ENCODE measurements at regions not wholly inside any gene's neighbourhood (a gene's known extent, or its start where the extent isn't known, plus 50 kb on each side); places are given as distances from the start of the nearest gene placed in this dataset.

DNA sequence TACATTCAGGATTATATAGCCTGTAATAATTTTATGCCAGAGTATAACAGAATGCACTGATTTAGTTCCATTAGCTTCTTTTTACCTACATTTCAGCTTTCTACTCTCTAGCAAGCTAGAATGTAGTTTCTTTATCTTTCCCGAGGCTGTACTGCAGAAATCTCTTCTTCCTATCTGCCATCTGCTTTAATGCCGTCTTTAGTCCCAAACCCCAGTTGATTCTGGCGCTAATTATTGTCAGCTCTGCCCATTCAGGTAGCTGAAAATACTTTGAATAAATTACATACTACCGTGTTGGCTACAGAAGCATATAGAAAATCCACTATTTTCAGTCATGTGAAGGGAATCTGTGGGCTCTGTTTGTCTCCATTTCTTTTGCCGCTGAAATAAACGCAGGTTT is 706.7 kb downstream of the NTRK3 start (continued):
- TF ChIP-seq RFXAP (CRISPR knock-in tag; IDR thresholded peaks at IDR 0.05; ENCODE audit: borderline replicate concordance) (no peak), CBX1 (IDR thresholded peaks at IDR 0.05; ENCODE audit: low read depth) (no peak)
- TF ChIP-seq, protein P1, sequence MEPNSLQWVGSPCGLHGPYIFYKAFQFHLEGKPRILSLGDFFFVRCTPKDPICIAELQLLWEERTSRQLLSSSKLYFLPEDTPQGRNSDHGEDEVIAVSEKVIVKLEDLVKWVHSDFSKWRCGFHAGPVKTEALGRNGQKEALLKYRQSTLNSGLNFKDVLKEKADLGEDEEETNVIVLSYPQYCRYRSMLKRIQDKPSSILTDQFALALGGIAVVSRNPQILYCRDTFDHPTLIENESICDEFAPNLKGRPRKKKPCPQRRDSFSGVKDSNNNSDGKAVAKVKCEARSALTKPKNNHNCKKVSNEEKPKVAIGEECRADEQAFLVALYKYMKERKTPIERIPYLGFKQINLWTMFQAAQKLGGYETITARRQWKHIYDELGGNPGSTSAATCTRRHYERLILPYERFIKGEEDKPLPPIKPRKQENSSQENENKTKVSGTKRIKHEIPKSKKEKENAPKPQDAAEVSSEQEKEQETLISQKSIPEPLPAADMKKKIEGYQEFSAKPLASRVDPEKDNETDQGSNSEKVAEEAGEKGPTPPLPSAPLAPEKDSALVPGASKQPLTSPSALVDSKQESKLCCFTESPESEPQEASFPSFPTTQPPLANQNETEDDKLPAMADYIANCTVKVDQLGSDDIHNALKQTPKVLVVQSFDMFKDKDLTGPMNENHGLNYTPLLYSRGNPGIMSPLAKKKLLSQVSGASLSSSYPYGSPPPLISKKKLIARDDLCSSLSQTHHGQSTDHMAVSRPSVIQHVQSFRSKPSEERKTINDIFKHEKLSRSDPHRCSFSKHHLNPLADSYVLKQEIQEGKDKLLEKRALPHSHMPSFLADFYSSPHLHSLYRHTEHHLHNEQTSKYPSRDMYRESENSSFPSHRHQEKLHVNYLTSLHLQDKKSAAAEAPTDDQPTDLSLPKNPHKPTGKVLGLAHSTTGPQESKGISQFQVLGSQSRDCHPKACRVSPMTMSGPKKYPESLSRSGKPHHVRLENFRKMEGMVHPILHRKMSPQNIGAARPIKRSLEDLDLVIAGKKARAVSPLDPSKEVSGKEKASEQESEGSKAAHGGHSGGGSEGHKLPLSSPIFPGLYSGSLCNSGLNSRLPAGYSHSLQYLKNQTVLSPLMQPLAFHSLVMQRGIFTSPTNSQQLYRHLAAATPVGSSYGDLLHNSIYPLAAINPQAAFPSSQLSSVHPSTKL (CRISPR knock-in tag; IDR thresholded peaks at IDR 0.05) = no peak
- TF ChIP-seq, protein P2, sequence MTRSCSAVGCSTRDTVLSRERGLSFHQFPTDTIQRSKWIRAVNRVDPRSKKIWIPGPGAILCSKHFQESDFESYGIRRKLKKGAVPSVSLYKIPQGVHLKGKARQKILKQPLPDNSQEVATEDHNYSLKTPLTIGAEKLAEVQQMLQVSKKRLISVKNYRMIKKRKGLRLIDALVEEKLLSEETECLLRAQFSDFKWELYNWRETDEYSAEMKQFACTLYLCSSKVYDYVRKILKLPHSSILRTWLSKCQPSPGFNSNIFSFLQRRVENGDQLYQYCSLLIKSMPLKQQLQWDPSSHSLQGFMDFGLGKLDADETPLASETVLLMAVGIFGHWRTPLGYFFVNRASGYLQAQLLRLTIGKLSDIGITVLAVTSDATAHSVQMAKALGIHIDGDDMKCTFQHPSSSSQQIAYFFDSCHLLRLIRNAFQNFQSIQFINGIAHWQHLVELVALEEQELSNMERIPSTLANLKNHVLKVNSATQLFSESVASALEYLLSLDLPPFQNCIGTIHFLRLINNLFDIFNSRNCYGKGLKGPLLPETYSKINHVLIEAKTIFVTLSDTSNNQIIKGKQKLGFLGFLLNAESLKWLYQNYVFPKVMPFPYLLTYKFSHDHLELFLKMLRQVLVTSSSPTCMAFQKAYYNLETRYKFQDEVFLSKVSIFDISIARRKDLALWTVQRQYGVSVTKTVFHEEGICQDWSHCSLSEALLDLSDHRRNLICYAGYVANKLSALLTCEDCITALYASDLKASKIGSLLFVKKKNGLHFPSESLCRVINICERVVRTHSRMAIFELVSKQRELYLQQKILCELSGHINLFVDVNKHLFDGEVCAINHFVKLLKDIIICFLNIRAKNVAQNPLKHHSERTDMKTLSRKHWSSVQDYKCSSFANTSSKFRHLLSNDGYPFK (CRISPR knock-in tag; IDR thresholded peaks at IDR 0.05; ENCODE audit: borderline replicate concordance) = no peak
- TF ChIP-seq, protein P3, sequence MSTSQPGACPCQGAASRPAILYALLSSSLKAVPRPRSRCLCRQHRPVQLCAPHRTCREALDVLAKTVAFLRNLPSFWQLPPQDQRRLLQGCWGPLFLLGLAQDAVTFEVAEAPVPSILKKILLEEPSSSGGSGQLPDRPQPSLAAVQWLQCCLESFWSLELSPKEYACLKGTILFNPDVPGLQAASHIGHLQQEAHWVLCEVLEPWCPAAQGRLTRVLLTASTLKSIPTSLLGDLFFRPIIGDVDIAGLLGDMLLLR (CRISPR knock-in tag; IDR thresholded peaks at IDR 0.05) = no peak

DNA sequence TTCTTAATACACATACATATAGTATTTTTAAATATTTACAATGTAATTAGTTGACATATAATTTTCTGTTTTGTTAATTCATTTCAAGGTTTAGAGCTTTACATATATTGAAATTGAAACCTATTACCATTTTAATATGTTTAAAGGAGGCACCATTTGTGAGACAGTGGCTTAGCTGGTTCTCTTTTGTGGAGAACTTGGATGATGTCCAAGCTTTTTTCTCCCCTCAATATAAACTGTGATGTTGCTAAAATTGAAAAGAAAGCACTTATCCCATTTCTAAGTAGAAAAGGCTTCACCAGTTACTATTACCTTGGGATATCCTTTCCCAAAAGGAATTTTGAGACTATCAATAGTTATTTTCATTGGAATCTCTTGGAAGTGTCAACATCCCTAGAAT is 707.2 kb downstream of the NTRK3 start:
- ATAC-seq = no peak
- CTCF ChIA-PET (ENCODE audit: low intra/inter-chr PET ratio, low total read pairs) = no interaction called here
- no TSS peak for BruUV-seq (replicated peaks)
- H3K9ac ChIP-seq (ENCODE audit: insufficient read depth, low read depth, low read length) = no peak overlapping the region
- no peaks in the 10 kb centered on the region for H4K20me1 ChIP-seq (ENCODE audit: insufficient read depth, low read length)
- no peaks in the 10 kb centered on the region for H3K4me1 ChIP-seq (ENCODE audit: insufficient read depth, low read length)
- no peak for DNase-seq (ENCODE audit: low spot score)
- H3K36me3 ChIP-seq (replicated peaks in 1 of 2; ENCODE audit: control insufficient read depth in 1 of 2, insufficient read depth in 2 of 2, low read length in 2 of 2) = no peaks in the 10 kb centered on the region
- no peak for FAIRE-seq
- no peak overlapping the region for H3K4me2 ChIP-seq (ENCODE audit: low read depth, low read length)
- H3K27me3 ChIP-seq (ENCODE audit: control insufficient read depth in 1 of 2, insufficient read depth in 2 of 2, low read length in 2 of 2) = no peaks in the 10 kb centered on the region
- peaks cover 83% of the 10 kb centered on the region for H3K9me3 ChIP-seq (ENCODE audit: low read length)
- in situ Hi-C loops (cut with HindIII; ENCODE audit: extremely low pct_ligation_motif_present, low pct_unique_long_range_greater_than_20kb) = no loop called here
- H3K27ac ChIP-seq (ENCODE audit: extremely low read length, insufficient read depth, low read length) = no peak overlapping the region
- no peak overlapping the region for H3K4me3 ChIP-seq (replicated peaks in 1 of 3; ENCODE audit: insufficient read depth in 1 of 3, low read depth in 2 of 3, low read length in 3 of 3)
- intact Hi-C loops (cut with micrococcal nuclease; ENCODE audit: unreplicated experiment) = no loop called here
- POLR2A ChIA-PET = no interaction called here
- H3K79me2 ChIP-seq (ENCODE audit: insufficient read depth, low read length) = no peaks in the 10 kb centered on the region
- H2AFZ ChIP-seq (ENCODE audit: low read length) = no peak overlapping the region
- TF ChIP-seq GTF2F1 (IDR thresholded peaks at IDR 0.05; ENCODE audit: low read length) = no peak
- no peak for TF ChIP-seq ZNF12 (CRISPR knock-in tag; IDR thresholded peaks at IDR 0.05)
- TF ChIP-seq ZNF143 (CRISPR knock-in tag; IDR thresholded peaks at IDR 0.05) = no peak
- TF ChIP-seq ZNF549 (CRISPR knock-in tag; IDR thresholded peaks at IDR 0.05) = no peak
- TF ChIP-seq ZNF251 (CRISPR knock-in tag; IDR thresholded peaks at IDR 0.05) = no peak
- no peak for TF ChIP-seq ZNF501 (CRISPR knock-in tag; IDR thresholded peaks at IDR 0.05)
- no peak for TF ChIP-seq MAFK (conservative IDR thresholded peaks at IDR 0.05 in 1 of 2, IDR thresholded peaks at IDR 0.05 in 1 of 2; ENCODE audit: low read length in 2 of 2)
- TF ChIP-seq ZNF724P (CRISPR knock-in tag; IDR thresholded peaks at IDR 0.05; ENCODE audit: borderline replicate concordance) = no peak
- TF ChIP-seq, protein P4, sequence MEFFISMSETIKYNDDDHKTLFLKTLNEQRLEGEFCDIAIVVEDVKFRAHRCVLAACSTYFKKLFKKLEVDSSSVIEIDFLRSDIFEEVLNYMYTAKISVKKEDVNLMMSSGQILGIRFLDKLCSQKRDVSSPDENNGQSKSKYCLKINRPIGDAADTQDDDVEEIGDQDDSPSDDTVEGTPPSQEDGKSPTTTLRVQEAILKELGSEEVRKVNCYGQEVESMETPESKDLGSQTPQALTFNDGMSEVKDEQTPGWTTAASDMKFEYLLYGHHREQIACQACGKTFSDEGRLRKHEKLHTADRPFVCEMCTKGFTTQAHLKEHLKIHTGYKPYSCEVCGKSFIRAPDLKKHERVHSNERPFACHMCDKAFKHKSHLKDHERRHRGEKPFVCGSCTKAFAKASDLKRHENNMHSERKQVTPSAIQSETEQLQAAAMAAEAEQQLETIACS (CRISPR knock-in tag; IDR thresholded peaks at IDR 0.05) = no peak

Measured in HepG2 (cell line).